Germinal center (tissue), 1 donor: ENCODE measurements at regions not wholly inside any gene's neighbourhood (a gene's known extent, or its start where the extent isn't known, plus 50 kb on each side); places are given as distances from the start of the nearest gene placed in this dataset.

ENCODE experiments used
- DNase-seq: peaks from one replicate; pipeline ENCODE4 v3.0.0; 2012; ENCODE audit warnings: mixed read lengths, low spot score

GRCh38 chr13:63414247-63414646 lies 1998.6 kb upstream of the PCDH20 start:
- no peak for DNase-seq

- DNase-seq, result no peak
Observed at GRCh38 chr13:63409791-63410351, 1994.2 kb upstream of the PCDH20 start.

- DNase-seq, result no peak
Observed at GRCh38 chr13:63408331-63409189, 1992.9 kb upstream of the PCDH20 start.

GRCh38 chr13:63403733-63404132 lies 1988.1 kb upstream of the PCDH20 start:
- no peak for DNase-seq

GRCh38 chr13:63396746-63397145 lies 1981.1 kb upstream of the PCDH20 start:
- no peak for DNase-seq

GRCh38 chr13:63393112-63393511 lies 1977.5 kb upstream of the PCDH20 start:
- no peak for DNase-seq

- DNase-seq, result no peak
Observed at GRCh38 chr13:63389756-63390155, 1974.1 kb upstream of the PCDH20 start.

GRCh38 chr13:63381078-63381859 lies 1965.6 kb upstream of the PCDH20 start:
- DNase-seq, result no peak

- no peak for DNase-seq
Observed at GRCh38 chr13:63377986-63378385, 1962.3 kb upstream of the PCDH20 start.

GRCh38 chr13:63370101-63370500 lies 1954.5 kb upstream of the PCDH20 start:
- DNase-seq, result no peak

GRCh38 chr13:63367522-63368198 lies 1952.0 kb upstream of the PCDH20 start:
- no peak for DNase-seq

GRCh38 chr13:63364159-63364558 lies 1948.5 kb upstream of the PCDH20 start:
- DNase-seq, result no peak

- no peak for DNase-seq
Observed at GRCh38 chr13:63351533-63351932, 1935.9 kb upstream of the PCDH20 start.

GRCh38 chr13:63351081-63351480 lies 1935.4 kb upstream of the PCDH20 start:
- no peak for DNase-seq

- no peak for DNase-seq
Observed at GRCh38 chr13:63345835-63346234, 1930.2 kb upstream of the PCDH20 start.

- no peak for DNase-seq
Observed at GRCh38 chr13:63344711-63345110, 1929.1 kb upstream of the PCDH20 start.

- no peak for DNase-seq
Observed at GRCh38 chr13:63337921-63338320, 1922.3 kb upstream of the PCDH20 start.

- DNase-seq, result no peak
Observed at GRCh38 chr13:63337041-63337440, 1921.4 kb upstream of the PCDH20 start.

GRCh38 chr13:63336549-63336948 lies 1920.9 kb upstream of the PCDH20 start:
- DNase-seq, result no peak

GRCh38 chr13:63327584-63327983 lies 1911.9 kb upstream of the PCDH20 start:
- no peak for DNase-seq

GRCh38 chr13:63323441-63323840 lies 1907.8 kb upstream of the PCDH20 start:
- DNase-seq, result no peak

- no peak for DNase-seq
Observed at GRCh38 chr13:63311587-63311986, 1895.9 kb upstream of the PCDH20 start.
